Keratinocyte (primary cell): ENCODE measurements at regions not wholly inside any gene's neighbourhood (a gene's known extent, or its start where the extent isn't known, plus 50 kb on each side); places are given as distances from the start of the nearest gene placed in this dataset.

Source experiments
- DNase-seq: peaks from one replicate; pipeline ENCODE4 v3.0.0-alpha.2; 2011; ENCODE audit warnings: low read depth, missing footprints, low spot score
- FAIRE-seq: peaks from 2 replicates; lab custom pipeline; 2011; peaks lifted over from hg19 to GRCh38; lab: Jason Lieb, UNC
- H2AFZ ChIP-seq: 2 replicates; pipeline ENCODE4 v1.6.0; 2012; ENCODE audit warnings: low read length, control low read depth, inconsistent platforms; ENCODE audit not compliant: control insufficient read depth
- H3K27ac ChIP-seq: 2 replicates; pipeline ENCODE4 v1.5.1; 2011; ENCODE audit warnings: low read length; ENCODE audit not compliant: control insufficient read depth, insufficient read depth
- H3K27me3 ChIP-seq: 3 replicates; pipeline ENCODE4 v1.6.0; 2011; ENCODE audit warnings: low read length; ENCODE audit not compliant: control insufficient read depth, insufficient read depth; ENCODE audit errors: extremely low read depth
- H3K36me3 ChIP-seq, 2 experiments: 2 replicates in 1 of 2; 3 replicates in 1 of 2; pipeline ENCODE4 v1.5.1; 2011; ENCODE audit warnings: low read length in 2 of 2, mild to moderate bottlenecking in 1 of 2; ENCODE audit not compliant: control insufficient read depth in 2 of 2, insufficient read depth in 2 of 2; ENCODE audit errors: extremely low read depth in 1 of 2
- H3K4me1 ChIP-seq: 3 replicates; pipeline ENCODE4 v1.5.1; 2011; ENCODE audit warnings: low read length; ENCODE audit not compliant: control insufficient read depth, insufficient read depth; ENCODE audit errors: extremely low read depth
- H3K4me2 ChIP-seq: 3 replicates; pipeline ENCODE4 v1.6.0; 2011; ENCODE audit warnings: low read depth, low read length; ENCODE audit not compliant: control insufficient read depth, insufficient read depth; ENCODE audit errors: extremely low read depth
- H3K4me3 ChIP-seq, 3 experiments: fragments of 200-600 bp in 1 of 3; sonication (generic) in 1 of 3; 2 replicates in 2 of 3; 3 replicates in 1 of 3; pipeline ENCODE4 v1.5.1; 2011 to 2016; ENCODE audit warnings: low read length in 3 of 3, mild to moderate bottlenecking in 3 of 3, control low read depth in 2 of 3, inconsistent platforms in 1 of 3, low read depth in 1 of 3, mixed read lengths in 1 of 3, mixed run types in 1 of 3, moderate library complexity in 1 of 3; ENCODE audit not compliant: control insufficient read depth in 2 of 3, insufficient read depth in 2 of 3; ENCODE audit errors: extremely low read depth in 1 of 3
- H3K79me2 ChIP-seq: 2 replicates; pipeline ENCODE4 v1.6.0; 2012; ENCODE audit warnings: low read length; ENCODE audit not compliant: control insufficient read depth, insufficient read depth
- H3K9ac ChIP-seq: 3 replicates; pipeline ENCODE4 v1.6.0; 2011; ENCODE audit warnings: low read length; ENCODE audit not compliant: control insufficient read depth, insufficient read depth; ENCODE audit errors: extremely low read depth
- H3K9me1 ChIP-seq: 3 replicates; pipeline ENCODE4 v1.6.0; 2011; ENCODE audit warnings: low read length; ENCODE audit not compliant: control insufficient read depth, insufficient read depth; ENCODE audit errors: extremely low read depth
- H3K9me3 ChIP-seq: 2 replicates; pipeline ENCODE4 v1.5.1; 2012; ENCODE audit warnings: low read depth, low read length; ENCODE audit not compliant: control insufficient read depth
- H4K20me1 ChIP-seq: 3 replicates; pipeline ENCODE4 v1.6.0; 2011; ENCODE audit warnings: low read length; ENCODE audit not compliant: control insufficient read depth, insufficient read depth; ENCODE audit errors: extremely low read depth
- EZH2 ChIP-seq: IDR thresholded peaks from one replicate; pipeline ENCODE4 v1.6.1; 2012; ENCODE audit warnings: inconsistent platforms, mild to moderate bottlenecking, low read length, moderate library complexity
- dilution Hi-C: fragments of 300-500 bp; cut with MboI; formaldehyde crosslinking; loops from one replicate; pipeline ENCODE4 v1.7.0; 2020; ENCODE audit warnings: low sequenced_read_pairs; ENCODE audit not compliant: extremely low pct_ligation_motif_present
- TF ChIP-seq, protein P1 (sequence below), 3 experiments: IDR thresholded peaks in 1 of 3; conservative IDR thresholded peaks in 1 of 3; optimal IDR thresholded peaks in 1 of 3; 2 replicates in 2 of 3; 3 replicates in 1 of 3; pipeline versions ENCODE3 to v1.5.1; 2011; ENCODE audit warnings: low read length in 3 of 3, mild to moderate bottlenecking in 3 of 3, moderate library complexity in 2 of 3, control low read depth in 1 of 3, inconsistent platforms in 1 of 3; ENCODE audit not compliant: insufficient read depth in 2 of 3; ENCODE audit errors: extremely low read depth in 1 of 3

DNA sequence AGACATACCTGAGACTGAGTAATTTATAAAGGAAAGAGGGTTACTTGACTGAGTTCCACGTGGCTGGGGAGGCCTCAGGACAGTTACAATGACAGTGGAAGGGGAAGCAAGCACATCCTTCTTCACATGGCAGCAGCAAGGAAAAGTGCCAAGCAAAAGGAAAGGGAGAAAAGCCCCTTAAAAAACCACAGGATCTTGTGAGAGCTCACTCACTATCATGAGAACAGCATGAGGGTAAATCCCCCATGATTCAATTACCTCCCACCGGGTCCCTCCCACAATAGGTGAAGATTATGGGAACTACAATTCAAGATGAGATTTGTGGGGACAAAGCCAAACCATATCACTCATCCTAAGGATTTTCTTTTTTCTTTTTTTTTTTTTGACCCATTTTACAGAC lies 177.8 kb upstream of the EEA1 start:
- no peak overlapping the region for H3K9ac ChIP-seq

DNA sequence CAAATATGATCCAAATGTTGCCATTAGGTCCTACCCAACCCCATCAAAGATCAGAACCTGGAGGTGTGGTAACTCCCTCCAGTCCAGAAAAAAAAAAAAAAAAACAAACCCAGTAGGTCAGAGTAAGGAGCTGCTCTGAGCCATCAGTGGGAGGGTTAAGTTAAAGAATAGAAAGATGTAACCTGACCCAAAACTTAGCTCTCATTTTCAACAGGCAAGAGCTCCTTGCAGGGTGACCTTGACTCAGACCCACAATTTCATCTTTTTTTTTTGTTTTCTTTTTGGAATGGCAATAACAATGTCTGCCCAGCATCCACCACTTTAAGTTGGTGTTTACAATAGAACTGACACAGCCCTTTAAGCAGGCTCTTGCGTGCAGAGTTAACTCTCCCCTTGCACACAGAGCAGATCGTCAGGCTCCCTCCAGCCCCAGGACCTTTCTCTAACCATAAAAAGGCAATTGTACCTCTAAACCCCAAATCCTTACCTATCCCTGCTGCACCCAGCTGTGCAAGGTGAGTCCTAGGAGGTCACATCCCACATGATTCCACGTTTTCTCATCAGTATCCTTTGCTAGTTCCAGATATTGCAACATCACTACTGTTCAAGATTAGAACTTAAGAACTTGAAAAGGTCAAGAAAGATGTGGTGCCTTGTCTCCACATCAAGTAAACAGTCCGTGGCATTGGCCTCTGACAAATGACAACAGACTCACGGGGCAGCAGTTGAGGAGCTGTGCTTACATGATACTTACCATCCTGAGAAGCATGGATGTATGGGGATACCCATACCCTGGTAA lies 178.6 kb upstream of the EEA1 start:
- dilution Hi-C loops, result no loop called here
- Histone ChIP-seq H2AFZ (no peak overlapping the region), H3K9ac (no peak overlapping the region), H3K4me3 (no peak overlapping the region), H3K9me1 (no peaks in the 10 kb centered on the region), H3K79me2 (no peaks in the 10 kb centered on the region), H3K9me3 (no peaks in the 10 kb centered on the region), H3K4me1 (peaks cover 4% of the 10 kb centered on the region), H3K27ac (no peak overlapping the region), H3K36me3 (no peaks in the 10 kb centered on the region), H3K4me2 (no peak overlapping the region), H4K20me1 (no peaks in the 10 kb centered on the region), H3K27me3 (no peaks in the 10 kb centered on the region)
- no peak for FAIRE-seq
- no peak for DNase-seq
- TF ChIP-seq EZH2, result no peak
- TF ChIP-seq, protein P1, sequence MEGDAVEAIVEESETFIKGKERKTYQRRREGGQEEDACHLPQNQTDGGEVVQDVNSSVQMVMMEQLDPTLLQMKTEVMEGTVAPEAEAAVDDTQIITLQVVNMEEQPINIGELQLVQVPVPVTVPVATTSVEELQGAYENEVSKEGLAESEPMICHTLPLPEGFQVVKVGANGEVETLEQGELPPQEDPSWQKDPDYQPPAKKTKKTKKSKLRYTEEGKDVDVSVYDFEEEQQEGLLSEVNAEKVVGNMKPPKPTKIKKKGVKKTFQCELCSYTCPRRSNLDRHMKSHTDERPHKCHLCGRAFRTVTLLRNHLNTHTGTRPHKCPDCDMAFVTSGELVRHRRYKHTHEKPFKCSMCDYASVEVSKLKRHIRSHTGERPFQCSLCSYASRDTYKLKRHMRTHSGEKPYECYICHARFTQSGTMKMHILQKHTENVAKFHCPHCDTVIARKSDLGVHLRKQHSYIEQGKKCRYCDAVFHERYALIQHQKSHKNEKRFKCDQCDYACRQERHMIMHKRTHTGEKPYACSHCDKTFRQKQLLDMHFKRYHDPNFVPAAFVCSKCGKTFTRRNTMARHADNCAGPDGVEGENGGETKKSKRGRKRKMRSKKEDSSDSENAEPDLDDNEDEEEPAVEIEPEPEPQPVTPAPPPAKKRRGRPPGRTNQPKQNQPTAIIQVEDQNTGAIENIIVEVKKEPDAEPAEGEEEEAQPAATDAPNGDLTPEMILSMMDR (optimal IDR thresholded peaks at IDR 0.05 in 1 of 3, IDR thresholded peaks at IDR 0.05 in 1 of 3, conservative IDR thresholded peaks at IDR 0.05 in 1 of 3; ENCODE audit: extremely low read depth in 1 of 3, insufficient read depth in 2 of 3, low read length in 3 of 3), result no peak

More for the DNA sequence above, 177.8 kb upstream of the EEA1 start:
- Histone ChIP-seq H4K20me1 (no peaks in the 10 kb centered on the region), H3K9me1 (no peaks in the 10 kb centered on the region), H3K4me3 (no peak overlapping the region), H3K4me2 (no peak overlapping the region), H3K27ac (no peak overlapping the region), H3K79me2 (no peaks in the 10 kb centered on the region), H3K27me3 (no peaks in the 10 kb centered on the region), H3K9me3 (no peaks in the 10 kb centered on the region), H2AFZ (no peak overlapping the region), H3K4me1 (peaks cover 4% of the 10 kb centered on the region), H3K36me3 (no peaks in the 10 kb centered on the region)
- TF ChIP-seq, protein P1 (optimal IDR thresholded peaks at IDR 0.05 in 1 of 3, IDR thresholded peaks at IDR 0.05 in 1 of 3, conservative IDR thresholded peaks at IDR 0.05 in 1 of 3; ENCODE audit: extremely low read depth in 1 of 3, insufficient read depth in 2 of 3, low read length in 3 of 3), result no peak
- no peak for TF ChIP-seq EZH2
- FAIRE-seq (no peak), DNase-seq (no peak)
- dilution Hi-C loops, result no loop called here
